HG02759 (cell line): ENCODE measurements at regions not wholly inside any gene's neighbourhood (a gene's known extent, or its start where the extent isn't known, plus 50 kb on each side); places are given as distances from the start of the nearest gene placed in this dataset.

Experiments
- ATAC-seq: cut with Tn5 transposase; IDR thresholded peaks from one replicate; pipeline ENCODE4 v1.9.1; 2021; ENCODE audit warnings: mild to moderate bottlenecking, moderate library complexity; ENCODE audit not compliant: unreplicated experiment

DNA sequence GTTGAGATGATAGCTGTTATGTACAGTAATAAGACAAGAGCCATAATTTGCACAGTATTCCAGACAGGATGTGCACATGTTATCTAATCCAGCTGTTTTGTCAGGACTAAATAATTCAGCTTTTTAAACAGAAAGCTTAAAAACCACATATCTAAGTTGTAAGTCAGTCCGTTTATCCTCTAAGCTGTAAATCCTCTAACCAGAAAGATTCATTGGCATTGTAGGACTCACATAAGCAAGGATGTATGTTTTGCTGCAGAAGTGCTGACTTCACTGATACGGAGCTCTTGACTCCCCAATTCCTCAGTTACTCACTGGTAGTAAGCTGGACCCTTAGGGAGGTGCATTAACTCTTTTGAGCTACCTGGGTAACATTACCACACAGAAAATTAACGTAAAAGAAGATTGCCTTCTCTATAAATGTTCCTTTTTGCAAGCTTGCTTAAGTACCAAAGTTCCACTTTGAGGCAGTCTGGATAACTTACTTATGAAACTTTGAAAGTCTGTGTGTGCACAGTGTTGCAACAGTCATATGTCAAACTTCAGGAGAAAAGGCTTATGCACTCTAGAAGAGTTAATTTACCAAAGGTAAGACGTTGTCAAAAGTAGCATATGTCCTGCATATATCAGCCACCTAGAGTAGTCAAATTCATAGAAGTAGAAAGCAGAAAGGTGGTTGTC lies 58.3 kb upstream of the MAGEB2 start:
- no peak for ATAC-seq

DNA sequence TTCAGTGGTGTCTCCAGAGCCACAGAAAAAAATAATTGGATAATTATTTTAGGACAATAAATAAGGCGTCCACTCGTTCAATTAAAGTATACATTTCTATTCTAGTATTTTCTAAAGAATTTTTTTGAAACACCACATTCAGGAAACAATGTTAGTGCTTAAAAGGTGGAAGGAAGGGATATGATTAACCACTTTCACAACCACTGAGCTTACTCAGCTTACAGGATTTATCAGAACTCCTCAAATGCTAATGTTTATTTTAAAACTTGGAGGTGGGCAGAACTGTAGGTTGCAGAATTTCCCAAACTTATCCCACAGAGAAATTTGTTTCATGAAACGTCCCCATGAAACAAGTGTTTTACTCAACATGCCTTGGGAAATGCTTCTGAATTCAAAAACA lies 54.3 kb upstream of the MAGEB2 start:
- ATAC-seq: no peak
